ENCODE measurements at regions not wholly inside any gene's neighbourhood (a gene's known extent, or its start where the extent isn't known, plus 50 kb on each side); places are given as distances from the start of the nearest gene placed in this dataset.

GRCh38 chr7:156115582-156115981 lies 303.3 kb upstream of the SHH start:
- no peak for TF ChIP-seq CTCF (IDR thresholded peaks at IDR 0.05; ENCODE audit: poor library complexity)
- no peak for TF ChIP-seq EZH2 (IDR thresholded peaks at IDR 0.05; ENCODE audit: borderline replicate concordance)

Measured in hepatocyte (in vitro differentiated cells).